T-helper 1 cell treated with Interleukin-12 subunit alpha and Interleukin-12 subunit beta and Interleukin-4 antibody, amounts not matched to agents 30 ng/mL and 1 ng/mL, for 36 hours (primary cell): ENCODE measurements at regions not wholly inside any gene's neighbourhood (a gene's known extent, or its start where the extent isn't known, plus 50 kb on each side); places are given as distances from the start of the nearest gene placed in this dataset.

ENCODE experiments used
- intact Hi-C: fragments of 100-400 bp; cut with micrococcal nuclease; formaldehyde crosslinking; loops from one replicate; pipeline ENCODE4 v1.15.1; 2024

DNA sequence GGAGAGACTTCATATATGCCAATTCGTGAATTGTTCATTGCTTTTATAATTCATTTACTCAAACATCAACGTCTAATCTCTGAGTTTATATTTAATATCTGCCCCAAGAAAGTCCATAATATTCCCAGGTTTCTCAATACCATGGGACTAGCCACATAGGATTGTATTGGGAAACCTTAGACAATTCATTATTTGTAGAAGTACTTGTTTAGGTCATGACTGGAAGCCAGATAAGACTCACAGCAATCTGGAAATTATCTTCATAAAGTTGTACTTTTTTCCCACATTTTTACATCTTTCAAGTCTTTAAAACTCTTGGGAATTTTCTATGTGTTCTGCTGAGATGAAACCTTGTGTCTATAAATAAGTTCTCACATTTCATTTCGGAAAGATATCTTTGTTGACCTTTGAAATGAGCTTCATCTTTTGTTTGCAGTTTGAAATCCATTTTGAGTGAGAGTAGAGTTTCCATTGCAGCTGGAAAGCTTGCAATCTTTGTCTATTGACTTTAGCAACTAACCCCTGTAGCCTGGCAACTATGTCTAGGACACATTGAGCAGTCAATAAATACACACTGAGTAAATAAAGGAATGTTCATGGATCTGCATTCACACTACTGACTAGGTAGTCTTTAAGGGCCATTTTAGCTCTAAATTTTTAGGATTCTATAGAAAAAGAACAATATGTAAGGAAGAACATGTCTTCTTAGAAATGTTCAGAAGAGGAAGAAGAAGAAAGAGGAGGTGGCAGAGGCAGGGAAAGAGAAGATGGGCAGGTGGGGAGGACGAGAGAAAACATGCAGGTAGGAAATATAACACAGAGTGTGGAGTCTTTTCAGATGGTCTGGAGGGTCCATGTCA lies 154.4 kb downstream of the LRIG3 start:
- intact Hi-C loops, result no loop called here

DNA sequence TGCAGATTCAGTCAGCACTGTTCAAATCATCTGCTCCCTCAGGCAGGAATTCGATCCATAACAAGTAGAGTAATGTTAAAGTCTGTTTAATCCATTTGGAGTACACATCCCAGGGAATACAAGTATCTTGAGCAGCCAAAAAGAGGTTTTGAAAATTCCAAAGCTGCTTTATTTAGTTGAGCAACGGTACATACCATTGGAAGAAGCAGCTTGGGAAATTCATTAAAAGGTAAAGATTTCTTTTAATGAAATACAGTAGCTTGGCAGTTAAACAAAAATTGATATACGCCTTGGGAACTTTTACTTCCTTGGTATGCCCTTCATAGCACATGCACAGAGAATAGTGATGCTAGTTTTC lies 153.8 kb downstream of the LRIG3 start:
- intact Hi-C loops, result no loop called here

- intact Hi-C loops, result no loop called here
Measured at GRCh38 chr12:58767496-58767895, 152.8 kb downstream of the LRIG3 start.

GRCh38 chr12:58773986-58774385 lies 146.3 kb downstream of the LRIG3 start:
- intact Hi-C loops, result no loop called here

- intact Hi-C loops, result no loop called here
Measured at GRCh38 chr12:58774731-58775130, 145.6 kb downstream of the LRIG3 start.

DNA sequence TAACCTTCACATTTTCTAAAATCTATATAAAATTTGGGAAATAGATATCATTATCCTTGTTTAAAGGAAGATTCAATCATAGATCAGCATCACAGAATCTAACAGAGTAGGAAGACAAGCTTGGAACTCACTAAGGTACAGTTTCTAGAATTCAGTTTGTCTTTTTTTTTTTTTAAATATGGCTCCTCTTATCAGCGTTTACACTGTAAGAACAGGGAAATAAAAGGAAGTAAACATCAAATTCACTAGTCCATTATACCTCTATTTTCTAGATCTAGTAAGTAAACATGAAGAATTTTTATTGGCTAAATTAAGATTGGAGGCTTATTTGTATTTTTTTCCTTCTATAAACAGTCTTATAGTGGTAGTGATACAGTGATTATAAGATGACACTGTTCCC lies 144.9 kb downstream of the LRIG3 start:
- intact Hi-C loops, result no loop called here

DNA sequence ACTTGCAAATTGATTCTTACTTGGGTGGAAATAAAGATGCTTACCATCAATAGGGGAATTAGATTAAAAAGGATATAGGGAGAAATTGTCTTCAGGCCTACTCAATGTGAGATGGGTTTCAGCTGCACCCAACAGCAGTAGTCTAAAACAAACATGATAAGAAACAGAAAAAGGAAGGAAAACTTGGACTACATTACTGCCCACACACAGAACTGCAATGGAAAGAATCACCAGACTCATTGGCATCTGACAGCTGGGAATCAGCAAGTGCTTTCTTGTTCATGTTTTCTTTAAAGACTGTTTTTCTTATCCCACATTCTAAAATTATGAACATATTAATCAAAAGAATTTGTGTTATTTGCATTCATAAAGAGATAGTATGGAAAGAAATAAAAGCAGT lies 144.2 kb downstream of the LRIG3 start:
- intact Hi-C loops, result no loop called here

- intact Hi-C loops, result no loop called here
Measured at GRCh38 chr12:58777815-58778214, 142.5 kb downstream of the LRIG3 start.

- intact Hi-C loops, result no loop called here
Measured at GRCh38 chr12:58781609-58782008, 138.7 kb downstream of the LRIG3 start.

DNA sequence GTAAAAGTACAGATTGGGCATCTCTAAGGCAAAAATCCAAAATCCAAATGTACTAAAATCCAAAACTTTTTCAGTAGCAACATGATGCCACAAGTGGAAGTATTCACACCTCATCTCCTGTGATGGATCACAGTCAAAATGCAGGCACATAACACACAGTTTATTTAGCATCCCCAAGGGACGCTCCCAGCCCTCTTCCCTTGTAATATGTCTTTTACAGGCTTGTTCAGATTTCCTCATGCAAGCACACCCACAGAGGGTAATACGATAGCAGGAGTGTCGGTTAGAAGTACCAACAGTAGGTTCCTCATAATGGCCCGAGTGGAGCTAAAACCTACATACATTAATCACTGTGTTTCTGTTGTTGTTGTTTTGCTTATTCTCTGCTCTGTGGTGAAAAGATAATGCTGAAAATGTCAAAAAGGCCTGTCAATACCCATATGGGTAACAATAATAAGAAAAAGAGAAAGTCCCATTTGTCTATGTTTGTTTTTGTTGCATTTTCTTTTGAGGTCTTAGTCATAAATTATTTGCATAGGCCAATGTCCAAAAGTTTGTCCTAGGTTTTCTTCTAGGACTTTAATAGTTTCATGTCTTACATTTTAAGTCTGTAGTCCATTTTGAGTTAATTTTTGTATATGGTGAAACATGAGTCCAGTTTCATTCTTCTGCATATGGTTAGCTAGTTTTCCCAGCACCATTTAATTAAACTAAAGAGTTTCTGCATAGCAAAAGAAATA lies 133.1 kb downstream of the LRIG3 start:
- intact Hi-C loops, result no loop called here

DNA sequence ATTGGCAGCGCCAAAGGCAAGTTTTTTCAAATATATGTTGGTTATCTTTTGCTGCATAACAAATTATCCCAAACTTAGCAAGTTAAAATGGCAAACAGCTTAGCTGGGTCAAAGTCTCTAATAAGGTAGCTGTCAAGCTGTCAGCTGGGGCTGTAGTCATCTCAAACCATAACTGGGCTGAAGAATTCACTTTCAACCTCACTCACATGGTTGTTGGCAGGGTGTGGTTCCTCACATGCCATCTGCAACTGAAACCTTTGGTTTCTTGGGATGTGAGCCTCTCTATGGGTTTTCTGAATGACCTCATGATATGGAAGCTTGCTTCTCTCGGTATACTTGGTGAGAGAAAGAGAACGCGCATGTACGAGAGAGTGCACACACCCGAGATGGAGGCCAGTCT lies 125.4 kb downstream of the LRIG3 start:
- intact Hi-C loops, result no loop called here

- intact Hi-C loops, result no loop called here
Measured at GRCh38 chr12:58795825-58796224, 124.5 kb downstream of the LRIG3 start.

DNA sequence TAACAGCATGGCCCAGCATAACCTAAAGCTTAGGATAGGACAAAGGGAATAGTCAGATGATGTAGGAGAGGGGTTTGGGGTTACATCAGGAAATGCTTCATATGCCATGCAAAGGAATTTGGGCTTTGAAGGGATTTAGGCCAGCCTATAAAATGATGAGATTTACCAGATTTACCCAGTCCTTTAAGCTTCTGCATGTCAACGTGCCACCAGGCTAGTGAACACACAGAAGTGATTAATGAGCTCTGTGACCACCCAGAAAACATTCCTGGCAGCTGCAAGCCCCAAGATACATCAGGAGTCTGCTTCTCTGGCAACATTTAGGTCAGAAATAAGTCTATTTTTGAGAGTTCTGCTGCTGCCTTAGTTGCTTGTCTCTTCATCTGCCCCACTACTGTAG lies 118.3 kb downstream of the LRIG3 start:
- intact Hi-C loops, result no loop called here

GRCh38 chr12:58803908-58804307 lies 116.4 kb downstream of the LRIG3 start:
- intact Hi-C loops, result no loop called here

DNA sequence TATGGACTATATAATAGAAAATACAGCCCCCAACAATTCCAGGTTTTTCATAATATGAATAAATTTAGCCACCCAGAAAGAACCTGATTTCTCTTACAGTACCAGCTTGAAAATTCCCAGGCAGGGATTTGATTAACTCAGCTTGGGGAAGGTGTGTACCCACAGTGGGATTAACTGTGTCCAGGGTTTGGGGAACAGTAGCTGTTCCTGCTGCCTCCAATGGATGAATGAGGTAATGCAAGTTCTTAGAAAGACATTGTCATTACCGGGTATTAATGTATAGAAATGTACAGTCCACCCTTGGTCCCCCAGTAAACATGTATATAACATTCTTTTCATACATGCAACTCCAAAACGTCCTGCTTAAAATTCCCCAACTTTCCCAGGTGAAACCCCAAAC lies 115.6 kb downstream of the LRIG3 start:
- intact Hi-C loops, result no loop called here

- intact Hi-C loops, result no loop called here
Measured at GRCh38 chr12:58809064-58809607, 111.2 kb downstream of the LRIG3 start.

GRCh38 chr12:58811346-58811745 lies 109.0 kb downstream of the LRIG3 start:
- intact Hi-C loops, result no loop called here

DNA sequence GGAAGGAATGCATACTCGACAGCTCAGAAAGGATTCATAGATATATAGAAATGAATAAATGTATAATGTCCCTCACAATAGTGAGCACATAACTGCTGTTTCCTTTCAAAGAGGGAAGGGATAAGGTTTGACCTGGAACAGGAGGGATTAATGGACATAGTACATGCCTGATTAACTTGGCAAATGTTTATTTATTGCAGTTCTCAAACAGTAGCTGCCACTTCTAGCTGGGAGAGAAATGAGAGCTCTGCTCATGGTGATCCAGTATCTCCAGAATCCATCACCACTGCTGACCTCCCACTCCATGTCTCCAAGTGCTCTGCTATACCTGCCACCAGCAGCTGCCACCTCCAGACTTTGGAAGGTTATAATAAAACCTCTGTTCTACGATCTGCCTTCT lies 108.1 kb downstream of the LRIG3 start:
- intact Hi-C loops, result no loop called here

GRCh38 chr12:58814036-58814435 lies 106.3 kb downstream of the LRIG3 start:
- intact Hi-C loops, result no loop called here

DNA sequence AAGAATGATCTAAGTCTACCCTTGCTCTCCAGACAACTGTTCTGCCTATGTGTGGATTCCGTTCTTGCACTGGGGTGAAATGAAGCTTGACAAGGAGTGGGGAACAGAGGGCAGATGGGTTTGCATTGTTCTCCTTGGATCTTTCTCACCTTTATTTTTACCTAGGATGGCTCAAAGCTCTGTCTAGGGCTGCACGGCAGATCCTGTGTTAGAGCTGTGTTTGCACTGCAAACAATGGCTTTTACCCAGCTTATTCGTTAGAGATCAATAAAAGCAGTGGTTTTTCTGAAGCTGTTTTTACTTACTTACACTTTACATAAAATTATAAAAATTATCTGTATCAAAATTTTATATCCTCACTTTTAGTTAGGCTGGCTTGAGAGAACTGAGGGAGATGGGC lies 105.1 kb downstream of the LRIG3 start:
- intact Hi-C loops, result no loop called here

DNA sequence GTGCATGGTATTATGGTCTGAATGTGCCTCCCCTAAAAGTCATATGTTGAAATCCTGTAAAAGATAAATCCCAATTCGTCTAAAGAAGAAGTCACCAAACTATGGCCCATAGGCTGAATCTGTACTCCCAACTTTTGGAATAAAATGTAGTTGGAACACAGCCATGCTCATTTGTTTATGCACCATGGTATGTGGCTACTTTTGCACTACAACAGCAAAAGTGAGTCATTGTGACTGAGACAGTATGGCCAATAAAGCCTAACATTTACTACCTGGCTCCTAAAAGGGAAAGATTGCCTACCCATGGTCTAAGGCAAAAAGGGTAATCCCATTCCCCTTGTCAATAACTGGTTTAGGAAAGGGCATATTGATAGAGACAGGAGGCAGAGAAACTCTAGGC lies 101.8 kb downstream of the LRIG3 start:
- intact Hi-C loops, result no loop called here

GRCh38 chr12:58819345-58819744 lies 101.0 kb downstream of the LRIG3 start:
- intact Hi-C loops, result no loop called here

DNA sequence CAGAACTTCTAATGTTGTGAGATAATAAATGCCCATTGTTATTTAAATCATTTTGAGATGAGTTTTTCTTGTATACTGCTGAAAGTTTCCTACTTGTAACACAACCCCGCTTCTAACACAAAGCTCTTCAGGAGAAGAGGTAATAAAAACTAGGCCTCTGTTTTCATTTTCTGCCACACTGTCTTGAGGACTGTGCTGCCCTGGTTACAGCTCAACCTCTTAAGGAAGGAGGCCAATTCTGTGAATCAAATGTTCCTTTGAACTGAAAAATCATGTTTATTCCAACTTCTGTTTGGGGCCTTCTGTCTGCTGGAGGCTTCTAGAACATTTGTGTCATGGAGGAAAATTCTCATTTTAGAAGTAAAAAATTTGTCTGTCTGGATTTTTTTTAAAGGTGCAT lies 100.3 kb downstream of the LRIG3 start:
- intact Hi-C loops, result no loop called here
